Hepatocyte (in vitro differentiated cells): ENCODE measurements at regions not wholly inside any gene's neighbourhood (a gene's known extent, or its start where the extent isn't known, plus 50 kb on each side); places are given as distances from the start of the nearest gene placed in this dataset.

ENCODE experiments used
- DNase-seq: peaks from one replicate; pipeline ENCODE4 v3.0.0-alpha.2; 2016; ENCODE audit warnings: low spot score
- H2AFZ ChIP-seq: fragments of 200-600 bp; sonication (generic); 2 replicates; pipeline ENCODE4 v1.6.0; 2016; ENCODE audit warnings: antibody characterized with exemption, mild to moderate bottlenecking
- H3K27ac ChIP-seq: fragments of 200-600 bp; sonication (generic); 2 replicates; pipeline ENCODE4 v1.5.1; 2016; ENCODE audit warnings: mild to moderate bottlenecking
- H3K27me3 ChIP-seq: fragments of 200-600 bp; sonication (generic); 2 replicates; pipeline ENCODE4 v1.6.1; 2016
- H3K36me3 ChIP-seq: fragments of 200-600 bp; sonication (generic); replicated peaks from 2 replicates; pipeline ENCODE4 v1.5.1; 2016; ENCODE audit warnings: low read depth; ENCODE audit not compliant: insufficient read depth
- H3K4me1 ChIP-seq: fragments of 200-600 bp; sonication (generic); 2 replicates; pipeline ENCODE4 v1.5.1; 2016; ENCODE audit warnings: mild to moderate bottlenecking, moderate library complexity; ENCODE audit not compliant: insufficient read depth
- H3K4me2 ChIP-seq: fragments of 200-600 bp; sonication (generic); 2 replicates; pipeline ENCODE4 v1.6.0; 2016
- H3K4me3 ChIP-seq: fragments of 200-600 bp; sonication (generic); 2 replicates; pipeline ENCODE4 v1.5.1; 2016; ENCODE audit warnings: mild to moderate bottlenecking
- H3K79me2 ChIP-seq: fragments of 200-600 bp; sonication (generic); 2 replicates; pipeline ENCODE4 v1.6.0; 2017; ENCODE audit warnings: mild to moderate bottlenecking
- H3K9me2 ChIP-seq: fragments of 200-600 bp; sonication (generic); replicated peaks from 2 replicates; pipeline ENCODE4 v1.6.0; 2017; ENCODE audit warnings: mild to moderate bottlenecking; ENCODE audit not compliant: insufficient read depth
- H3K9me3 ChIP-seq: fragments of 200-600 bp; sonication (generic); 2 replicates; pipeline ENCODE4 v1.5.1; 2016; ENCODE audit warnings: low read depth, mild to moderate bottlenecking
- H4K20me1 ChIP-seq: fragments of 200-600 bp; sonication (generic); 2 replicates; pipeline ENCODE4 v1.6.0; 2016; ENCODE audit warnings: mild to moderate bottlenecking; ENCODE audit not compliant: insufficient read depth, poor library complexity, severe bottlenecking
- EZH2 ChIP-seq: fragments of 200-600 bp; sonication (generic); IDR thresholded peaks from 2 replicates; pipeline ENCODE4 v1.6.1; 2016; ENCODE audit warnings: antibody characterized with exemption, mild to moderate bottlenecking, borderline replicate concordance
- EZH2phosphoT487 ChIP-seq: fragments of 200-600 bp; sonication (generic); IDR thresholded peaks from one replicate; pipeline ENCODE4 v1.6.1; 2018; ENCODE audit warnings: antibody characterized with exemption, mild to moderate bottlenecking, low read depth, moderate library complexity; ENCODE audit not compliant: unreplicated experiment, severe bottlenecking
- WGBS: methylation state at CpG from one replicate; pipeline ENCODE4 v1.1.6; 2016; ENCODE audit warnings: low lambda C conversion rate; ENCODE audit errors: missing lambda C conversion rate; 5-methylcytosine and 5-hydroxymethylcytosine counted together
- TF ChIP-seq, protein P1 (sequence below): fragments of 200-600 bp; sonication (generic); IDR thresholded peaks from 2 replicates; pipeline ENCODE4 v1.5.1; 2016; ENCODE audit warnings: antibody characterized with exemption, mild to moderate bottlenecking; ENCODE audit not compliant: poor library complexity

DNA sequence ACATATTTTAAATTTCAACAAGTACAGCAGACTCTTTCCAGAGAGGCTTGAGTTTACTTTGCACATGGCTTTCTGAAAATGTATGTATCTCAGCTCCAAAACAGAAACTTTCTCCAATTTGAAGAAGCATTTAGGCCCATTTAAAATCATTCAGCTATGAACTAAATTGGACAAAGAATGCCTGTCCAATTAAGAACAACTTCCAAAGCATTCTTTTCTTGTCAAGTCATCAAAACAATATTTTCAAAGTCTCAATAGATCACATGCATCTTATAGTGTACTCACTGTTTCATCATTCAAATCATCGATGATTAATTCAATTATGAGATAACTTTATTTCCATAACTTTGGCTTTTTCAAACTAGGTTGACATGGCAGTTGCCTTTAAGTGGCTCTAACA, 95.2 kb downstream of the KBTBD8 start:
- no peak for DNase-seq
- H3K4me3 ChIP-seq = no peak overlapping the region
- H4K20me1 ChIP-seq = no peaks in the 10 kb centered on the region
- no peak overlapping the region for H3K27ac ChIP-seq
- no peaks in the 10 kb centered on the region for H3K27me3 ChIP-seq
- no peaks in the 10 kb centered on the region for H3K79me2 ChIP-seq
- H3K4me1 ChIP-seq = peaks cover 6% of the 10 kb centered on the region
- H2AFZ ChIP-seq = no peak overlapping the region
- no peaks in the 10 kb centered on the region for H3K36me3 ChIP-seq
- TF ChIP-seq EZH2 (no peak), EZH2phosphoT487 (no peak)
- TF ChIP-seq, protein P1, sequence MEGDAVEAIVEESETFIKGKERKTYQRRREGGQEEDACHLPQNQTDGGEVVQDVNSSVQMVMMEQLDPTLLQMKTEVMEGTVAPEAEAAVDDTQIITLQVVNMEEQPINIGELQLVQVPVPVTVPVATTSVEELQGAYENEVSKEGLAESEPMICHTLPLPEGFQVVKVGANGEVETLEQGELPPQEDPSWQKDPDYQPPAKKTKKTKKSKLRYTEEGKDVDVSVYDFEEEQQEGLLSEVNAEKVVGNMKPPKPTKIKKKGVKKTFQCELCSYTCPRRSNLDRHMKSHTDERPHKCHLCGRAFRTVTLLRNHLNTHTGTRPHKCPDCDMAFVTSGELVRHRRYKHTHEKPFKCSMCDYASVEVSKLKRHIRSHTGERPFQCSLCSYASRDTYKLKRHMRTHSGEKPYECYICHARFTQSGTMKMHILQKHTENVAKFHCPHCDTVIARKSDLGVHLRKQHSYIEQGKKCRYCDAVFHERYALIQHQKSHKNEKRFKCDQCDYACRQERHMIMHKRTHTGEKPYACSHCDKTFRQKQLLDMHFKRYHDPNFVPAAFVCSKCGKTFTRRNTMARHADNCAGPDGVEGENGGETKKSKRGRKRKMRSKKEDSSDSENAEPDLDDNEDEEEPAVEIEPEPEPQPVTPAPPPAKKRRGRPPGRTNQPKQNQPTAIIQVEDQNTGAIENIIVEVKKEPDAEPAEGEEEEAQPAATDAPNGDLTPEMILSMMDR = no peak
- no peaks in the 10 kb centered on the region for H3K9me3 ChIP-seq
- no peak overlapping the region for H3K4me2 ChIP-seq
- WGBS = 96% methylated on average over 1 of the region's 1 CpG
- no peaks in the 10 kb centered on the region for H3K9me2 ChIP-seq

GRCh38 chr3:67094167-67094566, 96.1 kb downstream of the KBTBD8 start:
- no peak for TF ChIP-seq EZH2phosphoT487
- TF ChIP-seq EZH2 = no peak
- TF ChIP-seq, protein P1 = no peak
- Histone ChIP-seq H3K4me2 (peak overlapping the region; percentile 41), H2AFZ (no peak overlapping the region), H3K9me2 (no peaks in the 10 kb centered on the region), H3K4me3 (no peak overlapping the region), H3K9me3 (no peaks in the 10 kb centered on the region), H3K36me3 (no peaks in the 10 kb centered on the region), H3K27me3 (no peaks in the 10 kb centered on the region), H4K20me1 (no peaks in the 10 kb centered on the region), H3K79me2 (no peaks in the 10 kb centered on the region), H3K27ac (peak overlapping the region; percentile 29), H3K4me1 (peaks cover 6% of the 10 kb centered on the region)
- DNase-seq = no peak
- WGBS = 65% methylated on average over 5 of the region's 5 CpGs

DNA sequence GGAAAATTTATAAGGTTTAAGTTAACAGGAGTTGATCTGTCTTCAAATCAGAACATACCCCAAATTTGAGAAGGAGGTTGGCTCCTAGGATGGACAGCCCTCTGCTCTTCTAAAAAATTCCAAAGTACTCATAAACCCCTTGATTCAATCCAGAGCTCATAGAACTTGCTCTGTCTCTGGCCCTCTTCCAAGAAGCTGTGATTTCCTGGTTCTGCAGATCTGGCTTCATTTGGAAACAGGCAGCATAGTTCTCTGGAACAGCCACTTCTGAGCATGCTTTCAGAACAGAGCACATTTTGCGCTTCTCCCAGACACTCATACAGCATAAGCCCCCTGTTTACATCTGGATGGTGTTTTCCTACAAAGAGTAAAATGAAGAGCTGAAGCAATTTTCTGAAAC, 96.7 kb downstream of the KBTBD8 start:
- Histone ChIP-seq H3K9me2 (no peaks in the 10 kb centered on the region), H3K79me2 (no peaks in the 10 kb centered on the region), H3K27ac (peak overlapping the region; percentile 29), H4K20me1 (no peaks in the 10 kb centered on the region), H3K4me3 (no peak overlapping the region), H3K36me3 (no peaks in the 10 kb centered on the region), H2AFZ (no peak overlapping the region), H3K9me3 (no peaks in the 10 kb centered on the region), H3K4me1 (peaks cover 6% of the 10 kb centered on the region), H3K27me3 (no peaks in the 10 kb centered on the region), H3K4me2 (peak overlapping the region; percentile 41)
- TF ChIP-seq, protein P1 = no peak
- TF ChIP-seq EZH2 (no peak), EZH2phosphoT487 (no peak)
- WGBS = 64% methylated on average over 1 of the region's 1 CpG
- DNase-seq = peak; percentile 75

DNA sequence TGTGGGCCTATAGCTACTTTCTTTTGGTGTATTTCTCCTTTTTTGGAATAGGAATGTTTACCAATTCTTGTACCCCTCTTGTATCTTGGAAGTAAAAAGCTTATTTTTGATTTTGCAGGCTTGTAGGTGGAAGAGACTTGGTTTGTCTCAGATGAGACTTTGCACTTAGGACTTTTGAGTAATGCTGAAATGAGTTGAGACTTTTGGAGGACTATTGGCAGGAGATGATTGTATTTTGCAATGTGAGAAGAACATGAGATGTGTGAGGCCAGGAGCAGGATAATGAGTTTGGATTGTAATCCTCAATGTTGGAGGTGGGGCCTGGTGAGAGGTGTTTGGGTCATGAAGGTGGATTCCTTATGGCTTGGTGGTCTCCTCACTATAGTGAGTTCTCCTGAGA, 106.3 kb downstream of the KBTBD8 start:
- H4K20me1 ChIP-seq = no peaks in the 10 kb centered on the region
- H3K4me1 ChIP-seq = no peaks in the 10 kb centered on the region
- no peaks in the 10 kb centered on the region for H3K36me3 ChIP-seq
- H3K79me2 ChIP-seq = no peaks in the 10 kb centered on the region
- H3K27me3 ChIP-seq = no peaks in the 10 kb centered on the region
- TF ChIP-seq, protein P1 = no peak
- TF ChIP-seq EZH2 = no peak
- TF ChIP-seq EZH2phosphoT487 = no peak
- H3K27ac ChIP-seq = no peak overlapping the region
- no peaks in the 10 kb centered on the region for H3K9me2 ChIP-seq
- H3K9me3 ChIP-seq = no peaks in the 10 kb centered on the region
- H3K4me2 ChIP-seq = no peak overlapping the region
- DNase-seq = no peak
- no peak overlapping the region for H2AFZ ChIP-seq
- no peak overlapping the region for H3K4me3 ChIP-seq
